WI38 (cell line): ENCODE measurements at regions not wholly inside any gene's neighbourhood (a gene's known extent, or its start where the extent isn't known, plus 50 kb on each side); places are given as distances from the start of the nearest gene placed in this dataset.

Experiments used
- H3K4me3 ChIP-seq: 2 replicates; pipeline ENCODE4 v1.5.1; 2011; ENCODE audit warnings: low read depth, mild to moderate bottlenecking, control low read depth, low read length
- CTCF ChIP-seq: IDR thresholded peaks from 2 replicates; pipeline ENCODE4 v1.5.1; 2012; ENCODE audit warnings: low read depth, mild to moderate bottlenecking, control low read depth, low read length

- no peak overlapping the region for H3K4me3 ChIP-seq
- TF ChIP-seq CTCF = no peak
These were observed 2033.8 kb upstream of the WWC1 start for GRCh38 chr5:166257661-166258060.

GRCh38 chr5:166262395-166262794 lies 2029.0 kb upstream of the WWC1 start:
- TF ChIP-seq CTCF = no peak
- H3K4me3 ChIP-seq = no peak overlapping the region

GRCh38 chr5:166267907-166268306 lies 2023.5 kb upstream of the WWC1 start:
- H3K4me3 ChIP-seq = no peak overlapping the region
- no peak for TF ChIP-seq CTCF

GRCh38 chr5:166270712-166271111 lies 2020.7 kb upstream of the WWC1 start:
- TF ChIP-seq CTCF = no peak
- no peak overlapping the region for H3K4me3 ChIP-seq

- no peak overlapping the region for H3K4me3 ChIP-seq
- no peak for TF ChIP-seq CTCF
These were observed 2015.4 kb upstream of the WWC1 start for GRCh38 chr5:166276006-166276405.

- no peak overlapping the region for H3K4me3 ChIP-seq
- TF ChIP-seq CTCF = no peak
These were observed 2011.6 kb upstream of the WWC1 start for GRCh38 chr5:166279828-166280227.

GRCh38 chr5:166281433-166281832 lies 2010.0 kb upstream of the WWC1 start:
- no peak overlapping the region for H3K4me3 ChIP-seq
- TF ChIP-seq CTCF = no peak

GRCh38 chr5:166282939-166283338 lies 2008.5 kb upstream of the WWC1 start:
- no peak for TF ChIP-seq CTCF

More at GRCh38 chr5:166282939-166283338, 2008.5 kb upstream of the WWC1 start:
- H3K4me3 ChIP-seq = no peak overlapping the region
